Adrenal gland (tissue), 5 donors: ENCODE measurements at regions not wholly inside any gene's neighbourhood (a gene's known extent, or its start where the extent isn't known, plus 50 kb on each side); places are given as distances from the start of the nearest gene placed in this dataset.

Experiments used
- POLR2A ChIP-seq, 2 donors: fragments of 450-650 bp; IDR thresholded peaks; one replicate each; pipeline ENCODE4 v1.6.1; 2017; ENCODE audit warnings: antibody characterized with exemption in 2 of 2, mild to moderate bottlenecking in 2 of 2, moderate library complexity in 1 of 2
- TF ChIP-seq, protein P1 (sequence below), 6 experiments: fragments of 450-650 bp in 4 of 6; fragments of 200-600 bp in 2 of 6; sonication (generic) in 1 of 6; IDR thresholded peaks; 1 replicate in 5 of 6; 2 replicates in 1 of 6; pipeline versions ENCODE4 v1.5.1 to v1.8.0; 2016 to 2021; ENCODE audit warnings: antibody characterized with exemption in 6 of 6, mild to moderate bottlenecking in 2 of 6, moderate library complexity in 1 of 6
- donor health status: DM: no; HTN: no; CAD: no.

DNA sequence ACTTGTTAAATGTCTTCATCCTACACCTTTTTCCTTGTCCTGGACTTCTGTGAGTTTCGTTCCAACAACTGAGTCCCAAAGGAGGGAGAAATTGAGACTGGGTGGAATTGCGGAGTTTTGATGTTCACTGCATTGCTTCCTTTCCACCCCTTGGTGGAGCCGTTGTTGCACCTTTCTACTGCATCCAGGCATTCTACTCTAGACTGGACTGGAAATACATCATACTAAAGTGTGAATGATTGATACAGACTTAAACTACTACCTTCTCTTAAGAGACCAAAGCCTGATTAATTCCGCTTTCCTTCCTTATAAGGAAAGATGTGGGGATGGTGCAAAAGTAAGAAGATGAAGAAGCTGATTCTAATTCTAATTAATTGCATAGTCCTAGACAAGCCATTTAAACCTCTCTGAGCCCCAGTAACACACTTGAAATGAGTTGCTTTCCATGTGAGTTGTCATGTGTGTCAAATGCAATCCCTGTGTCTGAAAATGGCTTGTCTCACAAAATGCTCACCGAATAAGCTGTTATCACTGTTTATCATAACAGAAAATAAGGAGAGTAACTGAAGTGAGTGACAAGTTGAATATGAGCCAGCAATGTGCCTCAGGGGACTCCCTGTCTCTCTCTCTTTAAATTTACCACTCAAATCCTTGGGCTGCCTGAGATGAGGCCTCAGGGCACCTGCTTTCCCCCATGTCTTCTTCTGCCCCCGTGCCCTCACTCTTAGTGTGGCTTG lies 338.3 kb upstream of the CHD6 start:
- TF ChIP-seq POLR2A (IDR thresholded peaks at IDR 0.05): no peak
- TF ChIP-seq, protein P1, sequence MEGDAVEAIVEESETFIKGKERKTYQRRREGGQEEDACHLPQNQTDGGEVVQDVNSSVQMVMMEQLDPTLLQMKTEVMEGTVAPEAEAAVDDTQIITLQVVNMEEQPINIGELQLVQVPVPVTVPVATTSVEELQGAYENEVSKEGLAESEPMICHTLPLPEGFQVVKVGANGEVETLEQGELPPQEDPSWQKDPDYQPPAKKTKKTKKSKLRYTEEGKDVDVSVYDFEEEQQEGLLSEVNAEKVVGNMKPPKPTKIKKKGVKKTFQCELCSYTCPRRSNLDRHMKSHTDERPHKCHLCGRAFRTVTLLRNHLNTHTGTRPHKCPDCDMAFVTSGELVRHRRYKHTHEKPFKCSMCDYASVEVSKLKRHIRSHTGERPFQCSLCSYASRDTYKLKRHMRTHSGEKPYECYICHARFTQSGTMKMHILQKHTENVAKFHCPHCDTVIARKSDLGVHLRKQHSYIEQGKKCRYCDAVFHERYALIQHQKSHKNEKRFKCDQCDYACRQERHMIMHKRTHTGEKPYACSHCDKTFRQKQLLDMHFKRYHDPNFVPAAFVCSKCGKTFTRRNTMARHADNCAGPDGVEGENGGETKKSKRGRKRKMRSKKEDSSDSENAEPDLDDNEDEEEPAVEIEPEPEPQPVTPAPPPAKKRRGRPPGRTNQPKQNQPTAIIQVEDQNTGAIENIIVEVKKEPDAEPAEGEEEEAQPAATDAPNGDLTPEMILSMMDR (IDR thresholded peaks at IDR 0.05): peak; percentile 28 to 65 (median 55)
